Neural cell (in vitro differentiated cells): ENCODE measurements at regions not wholly inside any gene's neighbourhood (a gene's known extent, or its start where the extent isn't known, plus 50 kb on each side); places are given as distances from the start of the nearest gene placed in this dataset.

Source experiments
- H2AFZ ChIP-seq: fragments of 200-600, 300-800 bp; sonication (generic), shearing (Covaris generic); 2 replicates; pipeline ENCODE4 v1.6.0; 2014; ENCODE audit warnings: low read depth, mild to moderate bottlenecking, antibody characterized with exemption, low read length, moderate library complexity
- H3F3A ChIP-seq: fragments of 200-600 bp; shearing (Covaris generic); 2 replicates; pipeline ENCODE4 v1.6.1; 2016; ENCODE audit warnings: mild to moderate bottlenecking, moderate library complexity, mixed read lengths, antibody characterized with exemption, low read length; ENCODE audit not compliant: insufficient read depth, poor library complexity, severe bottlenecking
- H3K27ac ChIP-seq: fragments of 200-600, 300-800 bp; sonication (generic), shearing (Covaris generic); 2 replicates; pipeline ENCODE4 v1.5.1; 2014; ENCODE audit warnings: mild to moderate bottlenecking, low read length, moderate library complexity
- H3K27me3 ChIP-seq: fragments of 300-800, 200-600 bp; sonication (generic), shearing (Covaris generic); 2 replicates; pipeline ENCODE4 v1.6.0; 2014; ENCODE audit warnings: mild to moderate bottlenecking, low read depth, low read length, moderate library complexity; ENCODE audit not compliant: insufficient read depth
- H3K36me3 ChIP-seq: fragments of 300-800, 200-600 bp; sonication (generic), shearing (Covaris generic); 2 replicates; pipeline ENCODE4 v1.5.1; 2014; ENCODE audit warnings: mild to moderate bottlenecking, antibody characterized with exemption, low read length, moderate library complexity; ENCODE audit not compliant: insufficient read depth
- H3K4me2 ChIP-seq: fragments of 300-800, 200-600 bp; sonication (generic), shearing (Covaris generic); 2 replicates; pipeline ENCODE4 v1.6.0; 2014; ENCODE audit warnings: mild to moderate bottlenecking, low read length
- H3K4me3 ChIP-seq: fragments of 300-800, 200-600 bp; sonication (generic), shearing (Covaris generic); 2 replicates; pipeline ENCODE4 v1.5.1; 2014; ENCODE audit warnings: mild to moderate bottlenecking, low read length, moderate library complexity
- H3K79me2 ChIP-seq: fragments of 200-600 bp; shearing (Covaris generic); replicated peaks from 2 replicates; pipeline ENCODE4 v1.6.0; 2014; ENCODE audit warnings: mild to moderate bottlenecking, low read length, moderate library complexity; ENCODE audit not compliant: insufficient read depth
- H3K9ac ChIP-seq: fragments of 300-800, 200-600 bp; sonication (generic), shearing (Covaris generic); 2 replicates; pipeline ENCODE4 v1.6.1; 2016; ENCODE audit warnings: mild to moderate bottlenecking, low read length, mixed read lengths
- H3K9me2 ChIP-seq: fragments of 200-600 bp; shearing (Covaris generic); 2 replicates; pipeline ENCODE4 v1.6.1; 2016; ENCODE audit warnings: mild to moderate bottlenecking, low read length, mixed read lengths; ENCODE audit not compliant: insufficient read depth
- H3K9me3 ChIP-seq: fragments of 200-600, 300-800 bp; sonication (generic), shearing (Covaris generic); 2 replicates; pipeline ENCODE4 v1.6.1; 2016; ENCODE audit warnings: mild to moderate bottlenecking, mixed run types, low read length, moderate library complexity, mixed read lengths
- H4K20me1 ChIP-seq: fragments of 200-600 bp; shearing (Covaris generic); 2 replicates; pipeline ENCODE4 v1.6.1; 2016; ENCODE audit warnings: mild to moderate bottlenecking, mixed run types; ENCODE audit not compliant: insufficient read depth
- EP300 ChIP-seq: fragments of 450-650 bp; conservative IDR thresholded peaks from 2 replicates; pipeline ENCODE4 v1.6.1; 2014; ENCODE audit warnings: antibody characterized with exemption, mild to moderate bottlenecking, moderate library complexity; ENCODE audit not compliant: poor library complexity, severe bottlenecking
- MXI1 ChIP-seq: fragments of 450-650 bp; conservative IDR thresholded peaks from 2 replicates; pipeline ENCODE4 v1.6.1; 2014; ENCODE audit warnings: antibody characterized with exemption, mild to moderate bottlenecking; ENCODE audit not compliant: poor library complexity, severe bottlenecking
- POLR2AphosphoS5 ChIP-seq: IDR thresholded peaks from 2 replicates; pipeline ENCODE4 v1.6.1; 2012
- RAD21 ChIP-seq: fragments of 450-650 bp; conservative IDR thresholded peaks from 2 replicates; pipeline ENCODE4 v1.6.1; 2014; ENCODE audit warnings: antibody characterized with exemption, mild to moderate bottlenecking, moderate library complexity
- SMC3 ChIP-seq: fragments of 450-650 bp; conservative IDR thresholded peaks from 2 replicates; pipeline ENCODE4 v1.6.1; 2014; ENCODE audit warnings: antibody characterized with exemption, mild to moderate bottlenecking, moderate library complexity; ENCODE audit not compliant: poor library complexity
- TAF1 ChIP-seq: IDR thresholded peaks from 2 replicates; pipeline ENCODE4 v1.6.1; 2012; ENCODE audit warnings: low read depth
- TF ChIP-seq, protein P1 (sequence below): fragments of 450-650 bp; IDR thresholded peaks from 2 replicates; pipeline ENCODE4 v1.5.1; 2014; ENCODE audit warnings: antibody characterized with exemption, mild to moderate bottlenecking, moderate library complexity; ENCODE audit not compliant: poor library complexity, severe bottlenecking
- TF ChIP-seq, protein P2 (sequence below): IDR thresholded peaks from 2 replicates; pipeline ENCODE4 v1.6.1; 2012; ENCODE audit warnings: borderline replicate concordance

DNA sequence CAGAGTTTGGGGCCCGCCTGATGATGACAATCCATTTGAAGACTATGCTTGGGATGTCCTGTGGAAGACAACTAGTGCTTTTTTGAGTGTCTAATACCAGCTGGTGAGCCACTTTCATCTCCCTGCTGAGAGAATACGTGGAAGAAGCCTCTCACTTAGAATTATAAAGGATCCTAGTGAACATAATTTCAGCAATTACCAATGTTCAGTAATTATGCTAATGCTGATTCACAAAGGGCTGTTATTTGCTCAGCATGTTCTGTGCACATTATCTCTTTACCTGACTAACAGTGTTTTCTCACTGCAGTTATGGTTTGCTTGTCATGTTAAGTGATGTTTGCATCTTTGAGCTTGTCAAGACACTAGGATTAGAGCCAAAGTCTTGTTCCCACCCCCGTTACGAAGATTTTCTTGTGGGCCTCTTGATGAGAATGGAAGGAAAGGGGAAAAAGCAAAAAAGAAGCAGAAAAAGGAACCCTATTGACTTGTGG lies 282.1 kb upstream of the CHD6 start:
- H2AFZ ChIP-seq = no peak overlapping the region

DNA sequence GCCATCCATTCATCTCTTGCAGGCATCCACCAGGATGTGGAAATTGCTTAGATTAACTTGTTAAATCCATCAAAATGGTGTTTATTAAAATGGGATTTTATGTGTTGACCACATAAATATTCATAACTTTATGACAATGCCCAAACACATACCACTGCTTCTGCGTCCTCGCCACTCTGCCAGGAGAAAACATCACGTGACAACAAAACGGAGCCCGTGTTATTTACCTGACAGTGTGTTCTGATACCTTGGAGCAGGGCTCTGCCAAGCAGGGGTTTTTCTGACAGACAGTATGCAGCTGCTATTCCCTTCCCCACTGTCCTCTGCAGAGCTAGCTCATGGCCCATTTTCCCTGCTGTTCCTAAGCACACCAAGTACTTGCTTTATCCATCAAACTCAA lies 279.5 kb upstream of the CHD6 start:
- TF ChIP-seq SMC3 (no peak), TAF1 (no peak), RAD21 (no peak), POLR2AphosphoS5 (peak; percentile 23), EP300 (peak; percentile 48)
- TF ChIP-seq, protein P1, sequence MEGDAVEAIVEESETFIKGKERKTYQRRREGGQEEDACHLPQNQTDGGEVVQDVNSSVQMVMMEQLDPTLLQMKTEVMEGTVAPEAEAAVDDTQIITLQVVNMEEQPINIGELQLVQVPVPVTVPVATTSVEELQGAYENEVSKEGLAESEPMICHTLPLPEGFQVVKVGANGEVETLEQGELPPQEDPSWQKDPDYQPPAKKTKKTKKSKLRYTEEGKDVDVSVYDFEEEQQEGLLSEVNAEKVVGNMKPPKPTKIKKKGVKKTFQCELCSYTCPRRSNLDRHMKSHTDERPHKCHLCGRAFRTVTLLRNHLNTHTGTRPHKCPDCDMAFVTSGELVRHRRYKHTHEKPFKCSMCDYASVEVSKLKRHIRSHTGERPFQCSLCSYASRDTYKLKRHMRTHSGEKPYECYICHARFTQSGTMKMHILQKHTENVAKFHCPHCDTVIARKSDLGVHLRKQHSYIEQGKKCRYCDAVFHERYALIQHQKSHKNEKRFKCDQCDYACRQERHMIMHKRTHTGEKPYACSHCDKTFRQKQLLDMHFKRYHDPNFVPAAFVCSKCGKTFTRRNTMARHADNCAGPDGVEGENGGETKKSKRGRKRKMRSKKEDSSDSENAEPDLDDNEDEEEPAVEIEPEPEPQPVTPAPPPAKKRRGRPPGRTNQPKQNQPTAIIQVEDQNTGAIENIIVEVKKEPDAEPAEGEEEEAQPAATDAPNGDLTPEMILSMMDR = no peak
- TF ChIP-seq, protein P2, sequence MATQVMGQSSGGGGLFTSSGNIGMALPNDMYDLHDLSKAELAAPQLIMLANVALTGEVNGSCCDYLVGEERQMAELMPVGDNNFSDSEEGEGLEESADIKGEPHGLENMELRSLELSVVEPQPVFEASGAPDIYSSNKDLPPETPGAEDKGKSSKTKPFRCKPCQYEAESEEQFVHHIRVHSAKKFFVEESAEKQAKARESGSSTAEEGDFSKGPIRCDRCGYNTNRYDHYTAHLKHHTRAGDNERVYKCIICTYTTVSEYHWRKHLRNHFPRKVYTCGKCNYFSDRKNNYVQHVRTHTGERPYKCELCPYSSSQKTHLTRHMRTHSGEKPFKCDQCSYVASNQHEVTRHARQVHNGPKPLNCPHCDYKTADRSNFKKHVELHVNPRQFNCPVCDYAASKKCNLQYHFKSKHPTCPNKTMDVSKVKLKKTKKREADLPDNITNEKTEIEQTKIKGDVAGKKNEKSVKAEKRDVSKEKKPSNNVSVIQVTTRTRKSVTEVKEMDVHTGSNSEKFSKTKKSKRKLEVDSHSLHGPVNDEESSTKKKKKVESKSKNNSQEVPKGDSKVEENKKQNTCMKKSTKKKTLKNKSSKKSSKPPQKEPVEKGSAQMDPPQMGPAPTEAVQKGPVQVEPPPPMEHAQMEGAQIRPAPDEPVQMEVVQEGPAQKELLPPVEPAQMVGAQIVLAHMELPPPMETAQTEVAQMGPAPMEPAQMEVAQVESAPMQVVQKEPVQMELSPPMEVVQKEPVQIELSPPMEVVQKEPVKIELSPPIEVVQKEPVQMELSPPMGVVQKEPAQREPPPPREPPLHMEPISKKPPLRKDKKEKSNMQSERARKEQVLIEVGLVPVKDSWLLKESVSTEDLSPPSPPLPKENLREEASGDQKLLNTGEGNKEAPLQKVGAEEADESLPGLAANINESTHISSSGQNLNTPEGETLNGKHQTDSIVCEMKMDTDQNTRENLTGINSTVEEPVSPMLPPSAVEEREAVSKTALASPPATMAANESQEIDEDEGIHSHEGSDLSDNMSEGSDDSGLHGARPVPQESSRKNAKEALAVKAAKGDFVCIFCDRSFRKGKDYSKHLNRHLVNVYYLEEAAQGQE = no peak

More for the DNA sequence above, 282.1 kb upstream of the CHD6 start:
- Histone ChIP-seq H3F3A (no peaks in the 10 kb centered on the region), H3K27ac (peak overlapping the region; percentile 30), H3K9ac (no peak overlapping the region), H3K9me3 (no peaks in the 10 kb centered on the region), H3K79me2 (no peaks in the 10 kb centered on the region), H3K36me3 (no peaks in the 10 kb centered on the region), H3K4me3 (no peak overlapping the region), H3K27me3 (no peaks in the 10 kb centered on the region), H4K20me1 (no peaks in the 10 kb centered on the region), H3K9me2 (no peaks in the 10 kb centered on the region), H3K4me2 (no peak overlapping the region)
- TF ChIP-seq MXI1 = no peak
- TF ChIP-seq POLR2AphosphoS5 = peak; percentile 89
- TF ChIP-seq EP300 = peak; percentile 55

More for the DNA sequence above, 279.5 kb upstream of the CHD6 start:
- peak overlapping the region; percentile 4 for H3K4me2 ChIP-seq
- H3K27ac ChIP-seq = no peak overlapping the region
- no peaks in the 10 kb centered on the region for H3K9me2 ChIP-seq
- no peaks in the 10 kb centered on the region for H3K9me3 ChIP-seq
- peak overlapping the region; percentile 6 for H3K4me3 ChIP-seq
- no peaks in the 10 kb centered on the region for H3K79me2 ChIP-seq
- H3F3A ChIP-seq = no peaks in the 10 kb centered on the region
- no peaks in the 10 kb centered on the region for H4K20me1 ChIP-seq
- H3K9ac ChIP-seq = no peak overlapping the region
- H3K27me3 ChIP-seq = no peaks in the 10 kb centered on the region
- H2AFZ ChIP-seq = no peak overlapping the region
- no peaks in the 10 kb centered on the region for H3K36me3 ChIP-seq
